HepG2 (cell line): ENCODE measurements at regions not wholly inside any gene's neighbourhood (a gene's known extent, or its start where the extent isn't known, plus 50 kb on each side); places are given as distances from the start of the nearest gene placed in this dataset.

Source experiments
- ATAC-seq: fragments of 200-7000 bp; cut with Tn5 transposase; 3 replicates; pipeline ENCODE4 v1.9.1; 2020; ENCODE audit warnings: mild to moderate bottlenecking, moderate library complexity
- BruUV-seq: library from RNA; stranded (reverse); fragments of 400-500 nt; replicated peaks from 2 replicates; lab custom pipeline; 2021; lab: Mats Ljungman, UMichigan
- CTCF ChIA-PET: fragments of 300-600 bp; formaldehyde crosslinking; extraction: SDS; loops from one replicate; lab custom pipeline; 2021; ENCODE audit warnings: low total read pairs, inconsistent platforms, low intra/inter-chr PET ratio; lab: Yijun Ruan, JAX
- POLR2A ChIA-PET: fragments of 350-600 bp; sonication (Branson Sonifier 250); formaldehyde crosslinking; loops from one replicate; lab custom pipeline; 2020; ENCODE audit warnings: antibody characterized with exemption, inconsistent platforms; lab: Yijun Ruan, JAX
- DNase-seq: peaks from one replicate; pipeline ENCODE4 v3.0.0-alpha.2; 2015; ENCODE audit warnings: low spot score
- FAIRE-seq: peaks from 3 replicates; lab custom pipeline; 2011; peaks lifted over from hg19 to GRCh38; lab: Jason Lieb, UNC
- H2AFZ ChIP-seq: one replicate; pipeline ENCODE4 v1.6.1; 2011; ENCODE audit warnings: low read length, inconsistent platforms
- H3K27ac ChIP-seq: fragments of 300-600 bp; 3 replicates; pipeline ENCODE4 v1.8.0; 2011; ENCODE audit warnings: mixed run types, mild to moderate bottlenecking, mixed read lengths, low read length, inconsistent platforms; ENCODE audit not compliant: insufficient read depth; ENCODE audit errors: extremely low read length
- H3K27me3 ChIP-seq, 2 experiments: fragments of 200-600 bp in 1 of 2; 2 replicates in 1 of 2; 3 replicates in 1 of 2; pipeline versions ENCODE4 v1.6.0 to v1.8.0; 2011; ENCODE audit warnings: low read length in 2 of 2, mild to moderate bottlenecking in 2 of 2, moderate library complexity in 2 of 2, inconsistent platforms in 1 of 2; ENCODE audit not compliant: insufficient read depth in 2 of 2, control insufficient read depth in 1 of 2
- H3K36me3 ChIP-seq, 2 experiments: fragments of 200-600 bp in 1 of 2; replicated peaks in 1 of 2; 2 replicates in 1 of 2; 3 replicates in 1 of 2; pipeline versions ENCODE4 v1.5.1 to v1.8.0; 2011; ENCODE audit warnings: low read length in 2 of 2, inconsistent platforms in 1 of 2; ENCODE audit not compliant: insufficient read depth in 2 of 2, control insufficient read depth in 1 of 2
- H3K4me1 ChIP-seq: 2 replicates; pipeline ENCODE4 v1.5.1; 2012; ENCODE audit warnings: low read length, inconsistent platforms; ENCODE audit not compliant: insufficient read depth
- H3K4me2 ChIP-seq: 2 replicates; pipeline ENCODE4 v1.6.0; 2011; ENCODE audit warnings: low read depth, low read length, inconsistent platforms
- H3K4me3 ChIP-seq, 3 experiments: fragments of 200-600 bp in 1 of 3; sonication (generic), shearing (Covaris generic) in 1 of 3; replicated peaks in 1 of 3; 2 replicates each; pipeline ENCODE4 v1.5.1; 2011 to 2016; ENCODE audit warnings: low read length in 3 of 3, inconsistent platforms in 2 of 3, low read depth in 2 of 3, mild to moderate bottlenecking in 2 of 3, control low read depth in 1 of 3, mixed read lengths in 1 of 3; ENCODE audit not compliant: insufficient read depth in 1 of 3
- H3K79me2 ChIP-seq: one replicate; pipeline ENCODE4 v1.6.1; 2011; ENCODE audit warnings: low read length, inconsistent platforms; ENCODE audit not compliant: insufficient read depth
- H3K9ac ChIP-seq: 2 replicates; pipeline ENCODE4 v1.6.0; 2011; ENCODE audit warnings: mild to moderate bottlenecking, low read depth, low read length, inconsistent platforms; ENCODE audit not compliant: insufficient read depth
- H3K9me3 ChIP-seq: 2 replicates; pipeline ENCODE4 v1.5.1; 2012; ENCODE audit warnings: mild to moderate bottlenecking, low read length
- H4K20me1 ChIP-seq: 2 replicates; pipeline ENCODE4 v1.6.0; 2011; ENCODE audit warnings: inconsistent platforms, mild to moderate bottlenecking, low read length, moderate library complexity; ENCODE audit not compliant: insufficient read depth
- ARNTL ChIP-seq: sonication (generic); formaldehyde crosslinking; IDR thresholded peaks from 2 replicates; pipeline ENCODE4 v1.4.0; 2020; ENCODE audit warnings: mild to moderate bottlenecking, missing genetic modification reagents
- KLF11 ChIP-seq: IDR thresholded peaks from 2 replicates; pipeline ENCODE4 v1.6.1; 2016; ENCODE audit warnings: missing compliant biosample characterization
- MLLT10 ChIP-seq: sonication (generic); formaldehyde crosslinking; IDR thresholded peaks from 2 replicates; pipeline ENCODE4 v1.4.0; 2020; ENCODE audit warnings: missing genetic modification reagents
- MYPOP ChIP-seq: sonication (generic); formaldehyde crosslinking; IDR thresholded peaks from 2 replicates; pipeline ENCODE4 v1.8.1; 2023; ENCODE audit warnings: mild to moderate bottlenecking, moderate library complexity, missing genetic modification reagents
- SRSF4 ChIP-seq: fragments of 200-400 bp; formaldehyde crosslinking; IDR thresholded peaks from one replicate; pipeline ENCODE4 v1.6.1; 2018; ENCODE audit warnings: mild to moderate bottlenecking, low read depth, low read length, moderate library complexity; ENCODE audit not compliant: poor library complexity, severe bottlenecking
- STAG1 ChIP-seq: sonication (generic); formaldehyde crosslinking; IDR thresholded peaks from 2 replicates; pipeline ENCODE4 v1.4.0; 2020; ENCODE audit warnings: missing genetic modification reagents
- ZNF383 ChIP-seq: sonication (generic); formaldehyde crosslinking; IDR thresholded peaks from 2 replicates; pipeline ENCODE4 v1.4.0; 2020; ENCODE audit warnings: missing genetic modification reagents, mild to moderate bottlenecking, borderline replicate concordance
- ZNF558 ChIP-seq: sonication (generic); formaldehyde crosslinking; IDR thresholded peaks from 2 replicates; pipeline ENCODE4 v1.9.0; 2022; ENCODE audit warnings: mild to moderate bottlenecking, missing genetic modification reagents, borderline replicate concordance
- WGBS: methylation state at CpG from one replicate; pipeline ENCODE4 v1.1.6; 2017; ENCODE audit warnings: low lambda C conversion rate; 5-methylcytosine and 5-hydroxymethylcytosine counted together
- in situ Hi-C: cut with HindIII; loops from 2 replicates; pipeline ENCODE4 v1.10.0; 2017; ENCODE audit warnings: low pct_unique_long_range_greater_than_20kb; ENCODE audit not compliant: extremely low pct_ligation_motif_present
- intact Hi-C: fragments of 100-400 bp; cut with micrococcal nuclease; formaldehyde crosslinking; loops from one replicate; pipeline ENCODE4 v1.10.0; 2022; ENCODE audit not compliant: unreplicated experiment

GRCh38 chr2:145190031-145190703 lies 670.2 kb upstream of the ZEB2 start (continued):
- TF ChIP-seq ZNF383 (CRISPR knock-in tag) = no peak
- no peak for TF ChIP-seq MLLT10 (CRISPR knock-in tag)
- no peak for TF ChIP-seq ARNTL (CRISPR knock-in tag)
- TF ChIP-seq MYPOP (CRISPR knock-in tag) = no peak
- no peak for TF ChIP-seq KLF11 (CRISPR knock-in tag)
- no peak for TF ChIP-seq ZNF558 (CRISPR knock-in tag)

- ATAC-seq = no peak
- H3K4me3 ChIP-seq = no peak overlapping the region
- FAIRE-seq = no peak
- peak; percentile 16; the same call in 1 of the 2 replicates for TF ChIP-seq STAG1 (CRISPR knock-in tag)
- no peak for TF ChIP-seq SRSF4
- 7% methylated on average over 4 of the region's 4 CpGs for WGBS
- H3K9ac ChIP-seq = no peak overlapping the region
- H3K4me2 ChIP-seq = no peak overlapping the region
- no TSS peak for BruUV-seq
- DNase-seq = no peak
- in situ Hi-C loops = no loop called here
- H2AFZ ChIP-seq = no peak overlapping the region
- POLR2A ChIA-PET = no interaction called here
- H3K27ac ChIP-seq = no peak overlapping the region
- no peaks in the 10 kb centered on the region for H3K79me2 ChIP-seq
- no peaks in the 10 kb centered on the region for H3K36me3 ChIP-seq
- H3K27me3 ChIP-seq = no peaks in the 10 kb centered on the region
- H3K4me1 ChIP-seq = no peaks in the 10 kb centered on the region
- no peaks in the 10 kb centered on the region for H4K20me1 ChIP-seq
- intact Hi-C loops = no loop called here
- H3K9me3 ChIP-seq = no peaks in the 10 kb centered on the region
- CTCF ChIA-PET = no interaction called here
These were observed 666.4 kb upstream of the ZEB2 start for GRCh38 chr2:145186303-145186702.
